ENCODE measurements at regions not wholly inside any gene's neighbourhood (a gene's known extent, or its start where the extent isn't known, plus 50 kb on each side); places are given as distances from the start of the nearest gene placed in this dataset.

DNA sequence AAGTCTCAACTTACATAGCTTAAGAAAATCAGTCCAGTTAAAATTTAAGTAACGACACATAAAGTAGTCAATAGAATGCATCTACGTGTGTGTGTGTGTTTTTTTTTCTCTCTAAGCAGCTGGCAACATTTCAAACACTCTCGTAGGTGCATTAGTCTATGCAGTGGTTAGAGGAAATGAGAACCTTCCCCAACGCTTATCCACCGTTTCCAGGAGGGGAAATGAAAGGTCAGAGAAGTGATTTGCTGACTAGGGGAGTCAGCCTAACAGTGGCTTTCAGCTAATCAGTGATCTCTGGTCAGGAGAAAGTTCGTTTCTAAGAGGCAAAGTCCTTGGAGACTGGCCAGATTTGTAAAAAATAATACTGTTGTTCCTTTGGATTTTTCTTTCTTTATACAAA is 806.6 kb downstream of the C6orf118 start:
- WGBS (ENCODE audit: low lambda C conversion rate, missing lambda C conversion rate) = 39% methylated on average over 6 of the region's 6 CpGs
- no peaks in the 10 kb centered on the region for H3K79me2 ChIP-seq
- no peak for DNase-seq (ENCODE audit: low spot score)

DNA sequence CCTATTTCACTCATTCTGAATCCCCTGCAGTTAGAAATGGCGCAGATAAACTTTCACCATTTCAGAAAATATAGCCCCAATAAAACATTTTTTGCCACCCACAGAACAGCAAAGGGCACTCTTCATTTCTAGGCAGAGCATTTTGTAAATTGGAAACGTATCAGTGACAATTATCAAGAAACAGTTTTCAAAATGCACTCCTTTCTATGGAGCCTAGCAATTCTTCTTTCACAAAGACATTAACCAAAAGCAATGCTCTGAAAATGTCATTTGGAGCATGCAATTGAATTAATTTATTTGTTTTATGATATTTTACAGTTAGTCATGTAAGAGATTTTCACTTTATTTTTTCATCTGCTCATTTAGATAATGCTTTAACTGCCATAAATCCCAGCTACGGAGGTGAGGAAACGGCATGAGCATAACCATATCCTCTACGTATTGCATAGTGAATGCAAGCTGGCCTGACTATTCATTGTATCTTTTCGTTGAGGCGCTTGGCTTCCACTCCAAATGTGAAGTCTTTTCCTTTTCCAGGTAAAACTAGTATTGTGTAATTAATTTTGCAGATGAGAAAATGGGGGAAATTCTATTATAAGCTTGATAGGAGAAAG is 813.4 kb downstream of the C6orf118 start:
- Histone ChIP-seq H3K79me2 (no peaks in the 10 kb centered on the region), H3K27me3 (no peaks in the 10 kb centered on the region), H2AFZ (no peak overlapping the region), H3K4me3 (no peak overlapping the region), H3K27ac (no peak overlapping the region), H3K9me3 (ENCODE audit: low read depth) (no peaks in the 10 kb centered on the region), H3K4me2 (no peak overlapping the region), H4K20me1 (ENCODE audit: insufficient read depth, poor library complexity, severe bottlenecking) (no peaks in the 10 kb centered on the region), H3K4me1 (ENCODE audit: insufficient read depth) (no peaks in the 10 kb centered on the region), H3K9me2 (replicated peaks; ENCODE audit: insufficient read depth) (no peaks in the 10 kb centered on the region), H3K36me3 (replicated peaks; ENCODE audit: insufficient read depth, low read depth) (no peaks in the 10 kb centered on the region)
- no peak for TF ChIP-seq EZH2phosphoT487 (IDR thresholded peaks at IDR 0.05; ENCODE audit: low read depth, severe bottlenecking, unreplicated experiment)
- TF ChIP-seq, protein P1, sequence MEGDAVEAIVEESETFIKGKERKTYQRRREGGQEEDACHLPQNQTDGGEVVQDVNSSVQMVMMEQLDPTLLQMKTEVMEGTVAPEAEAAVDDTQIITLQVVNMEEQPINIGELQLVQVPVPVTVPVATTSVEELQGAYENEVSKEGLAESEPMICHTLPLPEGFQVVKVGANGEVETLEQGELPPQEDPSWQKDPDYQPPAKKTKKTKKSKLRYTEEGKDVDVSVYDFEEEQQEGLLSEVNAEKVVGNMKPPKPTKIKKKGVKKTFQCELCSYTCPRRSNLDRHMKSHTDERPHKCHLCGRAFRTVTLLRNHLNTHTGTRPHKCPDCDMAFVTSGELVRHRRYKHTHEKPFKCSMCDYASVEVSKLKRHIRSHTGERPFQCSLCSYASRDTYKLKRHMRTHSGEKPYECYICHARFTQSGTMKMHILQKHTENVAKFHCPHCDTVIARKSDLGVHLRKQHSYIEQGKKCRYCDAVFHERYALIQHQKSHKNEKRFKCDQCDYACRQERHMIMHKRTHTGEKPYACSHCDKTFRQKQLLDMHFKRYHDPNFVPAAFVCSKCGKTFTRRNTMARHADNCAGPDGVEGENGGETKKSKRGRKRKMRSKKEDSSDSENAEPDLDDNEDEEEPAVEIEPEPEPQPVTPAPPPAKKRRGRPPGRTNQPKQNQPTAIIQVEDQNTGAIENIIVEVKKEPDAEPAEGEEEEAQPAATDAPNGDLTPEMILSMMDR (IDR thresholded peaks at IDR 0.05; ENCODE audit: poor library complexity) = no peak
- no peak for TF ChIP-seq EZH2 (IDR thresholded peaks at IDR 0.05; ENCODE audit: borderline replicate concordance)
- 85% methylated on average over 7 of the region's 7 CpGs for WGBS (ENCODE audit: low lambda C conversion rate, missing lambda C conversion rate)
- no peak for DNase-seq (ENCODE audit: low spot score)

More for the DNA sequence above, 806.6 kb downstream of the C6orf118 start:
- no peaks in the 10 kb centered on the region for H3K27me3 ChIP-seq
- H3K9me2 ChIP-seq (replicated peaks; ENCODE audit: insufficient read depth) = no peaks in the 10 kb centered on the region
- H3K9me3 ChIP-seq (ENCODE audit: low read depth) = no peaks in the 10 kb centered on the region
- H2AFZ ChIP-seq = no peak overlapping the region
- H4K20me1 ChIP-seq (ENCODE audit: insufficient read depth, poor library complexity, severe bottlenecking) = no peaks in the 10 kb centered on the region
- TF ChIP-seq, protein P1 (IDR thresholded peaks at IDR 0.05; ENCODE audit: poor library complexity) = no peak
- TF ChIP-seq EZH2 (IDR thresholded peaks at IDR 0.05; ENCODE audit: borderline replicate concordance) (no peak), EZH2phosphoT487 (IDR thresholded peaks at IDR 0.05; ENCODE audit: low read depth, severe bottlenecking, unreplicated experiment) (no peak)
- H3K4me1 ChIP-seq (ENCODE audit: insufficient read depth) = no peaks in the 10 kb centered on the region
- H3K36me3 ChIP-seq (replicated peaks; ENCODE audit: insufficient read depth, low read depth) = no peaks in the 10 kb centered on the region
- no peak overlapping the region for H3K4me3 ChIP-seq
- H3K4me2 ChIP-seq = no peak overlapping the region
- H3K27ac ChIP-seq = no peak overlapping the region

DNA sequence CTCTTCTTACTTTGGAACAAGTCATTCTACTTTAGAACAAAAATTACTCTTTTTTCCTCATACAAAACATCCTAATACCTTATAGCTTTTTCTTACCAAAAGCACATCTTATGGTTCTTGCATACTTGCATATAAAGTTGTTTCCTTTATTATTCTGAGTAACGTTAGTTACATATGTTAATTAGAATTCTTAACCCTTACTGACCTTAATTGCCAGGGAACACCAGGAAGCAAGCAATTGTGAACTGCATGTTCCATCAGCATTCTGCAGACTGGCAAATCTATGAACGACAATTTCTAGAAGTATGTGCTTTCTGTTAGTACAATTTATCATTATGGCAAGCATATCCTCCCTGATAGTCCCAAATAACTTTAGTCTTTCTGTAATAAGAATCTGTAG is 831.0 kb downstream of the C6orf118 start:
- no peak for DNase-seq (ENCODE audit: low spot score)

More for the DNA sequence above, 831.0 kb downstream of the C6orf118 start:
- H2AFZ ChIP-seq = no peak overlapping the region
- H3K36me3 ChIP-seq (replicated peaks; ENCODE audit: insufficient read depth, low read depth) = no peaks in the 10 kb centered on the region
- 30% methylated on average over 2 of the region's 2 CpGs for WGBS (ENCODE audit: low lambda C conversion rate, missing lambda C conversion rate)
- no peaks in the 10 kb centered on the region for H4K20me1 ChIP-seq (ENCODE audit: insufficient read depth, poor library complexity, severe bottlenecking)
- H3K27ac ChIP-seq = no peak overlapping the region
- no peaks in the 10 kb centered on the region for H3K9me3 ChIP-seq (ENCODE audit: low read depth)
- H3K27me3 ChIP-seq = no peaks in the 10 kb centered on the region
- H3K4me3 ChIP-seq = no peak overlapping the region
- no peaks in the 10 kb centered on the region for H3K4me1 ChIP-seq (ENCODE audit: insufficient read depth)
- no peak overlapping the region for H3K4me2 ChIP-seq
- H3K9me2 ChIP-seq (replicated peaks; ENCODE audit: insufficient read depth) = no peaks in the 10 kb centered on the region
- TF ChIP-seq EZH2phosphoT487 (IDR thresholded peaks at IDR 0.05; ENCODE audit: low read depth, severe bottlenecking, unreplicated experiment) (no peak), EZH2 (IDR thresholded peaks at IDR 0.05; ENCODE audit: borderline replicate concordance) (no peak)
- TF ChIP-seq, protein P1 (IDR thresholded peaks at IDR 0.05; ENCODE audit: poor library complexity) = no peak
- H3K79me2 ChIP-seq = no peaks in the 10 kb centered on the region
